Heart right ventricle (tissue), 16 donors: ENCODE measurements at regions not wholly inside any gene's neighbourhood (a gene's known extent, or its start where the extent isn't known, plus 50 kb on each side); places are given as distances from the start of the nearest gene placed in this dataset.

Experiments used
- ATAC-seq, 8 donors: fragments of 200-7000 bp; cut with Tn5 transposase; one replicate each; pipeline ENCODE4 v1.9.1; 2020; ENCODE audit warnings: mild to moderate bottlenecking in 8 of 8, moderate library complexity in 8 of 8, moderate number of reproducible peaks in 1 of 8
- DNase-seq, 2 donors: peaks; one replicate each; pipeline ENCODE4 v3.0.0-alpha.2; 2020
- H3K27ac ChIP-seq, 10 donors: fragments of 200-600 bp; sonication (generic) in 2 of 10; one replicate each; pipeline versions ENCODE4 v1.5.0 to v1.8.0; 2020 to 2022; ENCODE audit warnings: mild to moderate bottlenecking in 3 of 10
- H3K27me3 ChIP-seq, 7 donors: fragments of 200-600 bp; one replicate each; pipeline ENCODE4 v1.8.0; 2021 to 2022; ENCODE audit warnings: mild to moderate bottlenecking in 2 of 7
- H3K36me3 ChIP-seq, 9 donors: fragments of 200-600 bp; sonication (generic) in 1 of 9; one replicate each; pipeline versions ENCODE4 v1.5.0 to v1.8.0; 2020 to 2022; ENCODE audit warnings: mild to moderate bottlenecking in 2 of 9
- H3K4me1 ChIP-seq, 9 donors: fragments of 200-600 bp; sonication (generic) in 1 of 9; one replicate each; pipeline versions ENCODE4 v1.5.0 to v1.8.0; 2020 to 2022; ENCODE audit warnings: mild to moderate bottlenecking in 4 of 9
- H3K4me3 ChIP-seq, 10 donors: fragments of 200-600 bp; sonication (generic) in 2 of 10; one replicate each; pipeline versions ENCODE4 v1.5.0 to v1.8.0; 2020 to 2022; ENCODE audit warnings: mild to moderate bottlenecking in 7 of 10, moderate library complexity in 2 of 10
- H3K9me3 ChIP-seq, 11 donors: fragments of 200-600 bp in 10 of 11; sonication (generic) in 2 of 11; one replicate each; pipeline versions ENCODE4 v1.5.0 to v1.8.0; 2013 to 2022; ENCODE audit warnings: mild to moderate bottlenecking in 2 of 11, control low read depth in 1 of 11, moderate library complexity in 1 of 11
- CTCF ChIP-seq, 9 donors: fragments of 200-600 bp; sonication (generic) in 2 of 9; IDR thresholded peaks; one replicate each; pipeline versions ENCODE4 v1.5.0 to v1.8.0; 2021 to 2022; ENCODE audit warnings: antibody characterized with exemption in 9 of 9, mild to moderate bottlenecking in 5 of 9, moderate library complexity in 1 of 9
- WGBS, 2 donors: extraction: QIAGEN DNeasy Blood & Tissue Kit; methylation state at CpG; one replicate each; pipeline ENCODE4 v1.1.7; 2013; ENCODE audit warnings: inconsistent platforms in 1 of 2; 5-methylcytosine and 5-hydroxymethylcytosine counted together
- intact Hi-C, 10 donors: fragments of 100-400 bp; cut with DNase I; formaldehyde crosslinking; loops; one replicate each; pipeline versions ENCODE4 v1.11.1 to v1.14.2; 2022
- donor health status: Arrhythmogenic right ventricular cardiomyopathy.
- donor health status: ischemic (EF 13 %, LVEDD 7.1; RV severe dilation, severe dysfunction).
- donor health status: healthy with polysubstance abuse.
- donor health status: DM: no; HTN: yes; CAD: no.
- donor health status: DM: no; HTN: no; CAD: no.
- donor health status: ischemic (EF 25% LVEDD 6.9; RV normal size, moderate dysfunction).
- donor health status: ischemic (EF 25% LVEDD 5.7; RV mildly dilated, moderate dysfunction).
- donor health status: healthy.
- donor health status: DM: yes; HTN: yes; CAD: no.
- donor health status: Ischemic cardiomyopathy.
- donor health status: ischemic (EF 35%, LVEDD 5.7; RV mildly dilated, moderate dysfunction).
- donor health status: nonischemic (EF 11% LVEDD 7.7; RV severe dilation, severe dysfunction).
- donor health status: DM: yes; HTN: yes; CAD: no.
- donor health status: PGD.
- donor health status: ischemic (EF 29% LVEDD 5.4; RV normal size, mild dysfunction).
- donor health status: nonischemic (EF 23%, LVEDD 6.1; RV moderate dilation, normal function).

- Histone ChIP-seq H3K27ac (no peak overlapping the region), H3K9me3 (no peaks in the 10 kb centered on the region), H3K27me3 (no peaks in the 10 kb centered on the region), H3K4me3 (no peak overlapping the region), H3K36me3 (no peaks in the 10 kb centered on the region), H3K4me1 (peaks cover under 1 to 19% (median 4%) of the 10 kb centered on the region in 9 donors)
- DNase-seq, result no peak
- no peak for TF ChIP-seq CTCF (IDR thresholded peaks at IDR 0.05)
- intact Hi-C loops, result no loop called here
- no peak for ATAC-seq
Measured at GRCh38 chr9:13508681-13509080, 229.2 kb upstream of the MPDZ start.

DNA sequence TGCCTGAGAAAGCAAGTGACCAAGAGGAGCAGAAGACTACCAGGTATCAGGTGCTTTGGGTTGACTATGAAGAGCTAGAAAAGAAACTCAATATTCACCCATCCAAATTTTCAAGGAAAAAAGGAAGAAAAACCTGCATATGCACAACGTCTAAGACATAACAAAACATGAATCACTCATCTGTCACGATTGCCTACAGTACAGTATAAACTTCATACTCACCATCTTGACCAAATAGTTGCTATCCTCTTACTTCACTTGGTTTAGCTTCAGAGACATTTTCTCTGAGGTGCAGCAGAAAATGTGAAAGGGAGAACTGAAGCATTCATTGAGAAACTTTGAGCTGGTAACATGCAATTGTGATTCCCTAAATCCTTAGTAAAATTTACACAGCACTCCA is 228.6 kb upstream of the MPDZ start:
- Histone ChIP-seq H3K4me1 (peaks cover 0 to 13% (median 0%) of the 10 kb centered on the region in 9 donors), H3K4me3 (no peak overlapping the region), H3K27ac (no peak overlapping the region), H3K9me3 (no peaks in the 10 kb centered on the region), H3K36me3 (no peaks in the 10 kb centered on the region), H3K27me3 (no peaks in the 10 kb centered on the region)
- DNase-seq (no peak), ATAC-seq (no peak)
- no peak for TF ChIP-seq CTCF (IDR thresholded peaks at IDR 0.05)
- intact Hi-C loops, result no loop called here
- WGBS, 2 donors, result 84 to 92% methylated on average over 2 of the region's 2 CpGs

- no peaks in the 10 kb centered on the region for H3K27me3 ChIP-seq
- ATAC-seq (no peak), DNase-seq (no peak)
- WGBS, 2 donors, result 95 to 97% methylated on average over 3 of the region's 3 CpGs
- H3K4me3 ChIP-seq, result no peak overlapping the region
- H3K4me1 ChIP-seq, result peaks cover 0 to 5% (median 0%) of the 10 kb centered on the region in 9 donors
- no peaks in the 10 kb centered on the region for H3K9me3 ChIP-seq
- H3K36me3 ChIP-seq, result no peaks in the 10 kb centered on the region
- no peak overlapping the region for H3K27ac ChIP-seq
- TF ChIP-seq CTCF (IDR thresholded peaks at IDR 0.05), result no peak
- intact Hi-C loops, result no loop called here
Measured at GRCh38 chr9:13505797-13506196, 226.3 kb upstream of the MPDZ start.

DNA sequence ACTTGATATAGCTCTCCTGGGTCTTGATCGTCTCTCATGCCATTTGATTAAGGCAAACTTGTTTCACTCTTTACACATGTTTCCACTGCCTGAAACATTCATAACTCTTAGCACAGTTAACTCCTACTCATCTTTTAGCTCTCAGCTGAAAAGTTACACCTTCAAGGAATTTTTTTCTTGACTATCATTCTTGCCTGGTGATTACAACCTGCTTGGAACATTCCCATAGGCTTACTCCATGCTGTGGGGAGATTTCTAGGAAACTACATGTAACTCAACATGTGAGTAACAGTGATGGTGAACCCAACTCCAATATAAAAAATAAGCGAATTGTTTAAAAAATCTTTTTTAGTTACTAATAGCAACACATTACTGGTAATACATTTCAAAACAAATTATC is 224.1 kb upstream of the MPDZ start:
- WGBS, 2 donors, result 96% methylated on average over 2 of the region's 2 CpGs
- no peak for ATAC-seq
- no peaks in the 10 kb centered on the region for H3K9me3 ChIP-seq
- no peak overlapping the region for H3K27ac ChIP-seq
- no peak overlapping the region for H3K4me3 ChIP-seq
- peaks cover 0 to 2% (median 0%) of the 10 kb centered on the region in 9 donors for H3K4me1 ChIP-seq
- no peaks in the 10 kb centered on the region for H3K36me3 ChIP-seq
- no peak for TF ChIP-seq CTCF (IDR thresholded peaks at IDR 0.05)
- intact Hi-C loops, result no loop called here
- H3K27me3 ChIP-seq, result no peaks in the 10 kb centered on the region
- DNase-seq, result no peak

- Histone ChIP-seq H3K36me3 (no peaks in the 10 kb centered on the region), H3K4me3 (no peak overlapping the region), H3K27me3 (no peaks in the 10 kb centered on the region), H3K9me3 (no peaks in the 10 kb centered on the region), H3K27ac (no peak overlapping the region), H3K4me1 (no peaks in the 10 kb centered on the region)
- ATAC-seq, result peak in 7 of 8 donors; percentile 55 to 77 (median 73)
- peak; percentile 17 to 34 for DNase-seq
- intact Hi-C loops, result no loop called here
- 79 to 85% methylated on average over 6 of the region's 6 CpGs for WGBS, 2 donors
- no peak for TF ChIP-seq CTCF (IDR thresholded peaks at IDR 0.05)
Measured at GRCh38 chr9:13502484-13502883, 223.0 kb upstream of the MPDZ start.
